NB4 (cell line): ENCODE measurements at regions not wholly inside any gene's neighbourhood (a gene's known extent, or its start where the extent isn't known, plus 50 kb on each side); places are given as distances from the start of the nearest gene placed in this dataset.

ENCODE experiments used
- MYC ChIP-seq: IDR thresholded peaks from 2 replicates; pipeline ENCODE4 v1.6.1; 2011; ENCODE audit warnings: low read depth, low read length
- POLR2A ChIP-seq: IDR thresholded peaks from 2 replicates; pipeline ENCODE4 v1.6.1; 2011; ENCODE audit warnings: mild to moderate bottlenecking; ENCODE audit not compliant: insufficient read length; ENCODE audit errors: extremely low read depth
- TF ChIP-seq, protein P1 (sequence below): IDR thresholded peaks from one replicate; pipeline ENCODE4 v1.5.1; 2012; ENCODE audit warnings: low read depth, low read length
- TF ChIP-seq, protein P2 (sequence below): IDR thresholded peaks from 2 replicates; pipeline ENCODE4 v1.6.1; 2011; ENCODE audit warnings: low read depth, low read length

DNA sequence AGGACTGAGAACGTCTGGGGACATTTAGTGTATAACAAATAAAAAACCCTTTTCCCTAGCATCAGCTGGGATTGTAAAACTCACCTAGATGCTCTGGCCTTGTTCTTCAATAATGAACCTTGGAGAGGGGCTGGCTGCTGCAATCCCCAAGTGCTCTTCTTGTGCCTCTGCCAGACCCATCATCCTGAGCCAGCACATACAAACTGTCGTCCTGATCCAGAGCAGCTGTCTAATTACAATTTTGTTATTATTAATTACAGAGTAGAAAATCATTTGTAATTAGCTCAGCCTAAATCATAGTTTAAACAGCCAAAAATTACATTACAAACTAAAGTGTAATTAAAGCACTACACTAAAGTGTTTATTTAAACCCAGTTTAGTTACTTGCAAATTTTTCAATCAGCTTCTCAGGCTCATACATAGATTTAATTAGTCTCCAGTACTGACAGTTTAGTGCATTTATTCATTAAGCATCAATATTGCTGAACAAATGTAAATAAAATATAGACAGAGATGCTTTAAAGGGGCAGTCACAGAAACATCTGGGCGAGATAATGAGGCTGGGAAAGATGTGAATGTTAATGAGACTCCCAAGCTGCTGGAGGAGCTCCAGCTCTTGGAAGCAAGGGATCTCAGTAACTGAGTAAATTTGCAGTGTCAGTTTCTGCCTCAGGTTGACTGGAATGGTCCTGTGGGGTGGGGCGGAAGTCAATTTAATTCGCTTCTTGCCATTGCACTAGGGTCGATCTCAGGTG is 632.3 kb upstream of the TLE4 start:
- TF ChIP-seq, protein P1, sequence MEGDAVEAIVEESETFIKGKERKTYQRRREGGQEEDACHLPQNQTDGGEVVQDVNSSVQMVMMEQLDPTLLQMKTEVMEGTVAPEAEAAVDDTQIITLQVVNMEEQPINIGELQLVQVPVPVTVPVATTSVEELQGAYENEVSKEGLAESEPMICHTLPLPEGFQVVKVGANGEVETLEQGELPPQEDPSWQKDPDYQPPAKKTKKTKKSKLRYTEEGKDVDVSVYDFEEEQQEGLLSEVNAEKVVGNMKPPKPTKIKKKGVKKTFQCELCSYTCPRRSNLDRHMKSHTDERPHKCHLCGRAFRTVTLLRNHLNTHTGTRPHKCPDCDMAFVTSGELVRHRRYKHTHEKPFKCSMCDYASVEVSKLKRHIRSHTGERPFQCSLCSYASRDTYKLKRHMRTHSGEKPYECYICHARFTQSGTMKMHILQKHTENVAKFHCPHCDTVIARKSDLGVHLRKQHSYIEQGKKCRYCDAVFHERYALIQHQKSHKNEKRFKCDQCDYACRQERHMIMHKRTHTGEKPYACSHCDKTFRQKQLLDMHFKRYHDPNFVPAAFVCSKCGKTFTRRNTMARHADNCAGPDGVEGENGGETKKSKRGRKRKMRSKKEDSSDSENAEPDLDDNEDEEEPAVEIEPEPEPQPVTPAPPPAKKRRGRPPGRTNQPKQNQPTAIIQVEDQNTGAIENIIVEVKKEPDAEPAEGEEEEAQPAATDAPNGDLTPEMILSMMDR, result no peak
- no peak for TF ChIP-seq POLR2A
- TF ChIP-seq MYC, result no peak
- TF ChIP-seq, protein P2, sequence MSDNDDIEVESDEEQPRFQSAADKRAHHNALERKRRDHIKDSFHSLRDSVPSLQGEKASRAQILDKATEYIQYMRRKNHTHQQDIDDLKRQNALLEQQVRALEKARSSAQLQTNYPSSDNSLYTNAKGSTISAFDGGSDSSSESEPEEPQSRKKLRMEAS, result no peak
